HT1080 (cell line): ENCODE measurements at regions not wholly inside any gene's neighbourhood (a gene's known extent, or its start where the extent isn't known, plus 50 kb on each side); places are given as distances from the start of the nearest gene placed in this dataset.

Experiments
- DNase-seq: peaks from one replicate; pipeline ENCODE4 v3.0.0-alpha.2; 2015; ENCODE audit warnings: low read depth

GRCh38 chr9:107210775-107211174 is 72.3 kb upstream of the RAD23B start:
- DNase-seq: no peak

GRCh38 chr9:107211284-107211923 is 71.7 kb upstream of the RAD23B start:
- DNase-seq: no peak

GRCh38 chr9:107212613-107213012 is 70.5 kb upstream of the RAD23B start:
- DNase-seq: no peak

- no peak for DNase-seq
Observed at GRCh38 chr9:107213080-107213479, 70.0 kb upstream of the RAD23B start.

- peak; percentile 96 for DNase-seq
Observed at GRCh38 chr9:107213561-107214028, 69.5 kb upstream of the RAD23B start.

- no peak for DNase-seq
Observed at GRCh38 chr9:107214381-107214780, 68.7 kb upstream of the RAD23B start.

GRCh38 chr9:107214915-107215314 is 68.2 kb upstream of the RAD23B start:
- no peak for DNase-seq

GRCh38 chr9:107215381-107215780 is 67.7 kb upstream of the RAD23B start:
- DNase-seq: peak; percentile 52

- no peak for DNase-seq
Observed at GRCh38 chr9:107216329-107216728, 66.8 kb upstream of the RAD23B start.

- no peak for DNase-seq
Observed at GRCh38 chr9:107218829-107219485, 64.1 kb upstream of the RAD23B start.

- DNase-seq: no peak
Observed at GRCh38 chr9:107219486-107220077, 63.5 kb upstream of the RAD23B start.

- DNase-seq: no peak
Observed at GRCh38 chr9:107221321-107221720, 61.8 kb upstream of the RAD23B start.

GRCh38 chr9:107222020-107222522 is 61.0 kb upstream of the RAD23B start:
- DNase-seq: peak; percentile 45

- DNase-seq: no peak
Observed at GRCh38 chr9:107223381-107223780, 59.7 kb upstream of the RAD23B start.

- DNase-seq: no peak
Observed at GRCh38 chr9:107224252-107224651, 58.8 kb upstream of the RAD23B start.

- peak; percentile 39 for DNase-seq
Observed at GRCh38 chr9:107226421-107226820, 56.7 kb upstream of the RAD23B start.

- no peak for DNase-seq
Observed at GRCh38 chr9:107227774-107228173, 55.3 kb upstream of the RAD23B start.

- DNase-seq: no peak
Observed at GRCh38 chr9:107228496-107229039, 54.5 kb upstream of the RAD23B start.

- DNase-seq: no peak
Observed at GRCh38 chr9:107229241-107229741, 53.8 kb upstream of the RAD23B start.
